ENCODE measurements at regions not wholly inside any gene's neighbourhood (a gene's known extent, or its start where the extent isn't known, plus 50 kb on each side); places are given as distances from the start of the nearest gene placed in this dataset.

DNA sequence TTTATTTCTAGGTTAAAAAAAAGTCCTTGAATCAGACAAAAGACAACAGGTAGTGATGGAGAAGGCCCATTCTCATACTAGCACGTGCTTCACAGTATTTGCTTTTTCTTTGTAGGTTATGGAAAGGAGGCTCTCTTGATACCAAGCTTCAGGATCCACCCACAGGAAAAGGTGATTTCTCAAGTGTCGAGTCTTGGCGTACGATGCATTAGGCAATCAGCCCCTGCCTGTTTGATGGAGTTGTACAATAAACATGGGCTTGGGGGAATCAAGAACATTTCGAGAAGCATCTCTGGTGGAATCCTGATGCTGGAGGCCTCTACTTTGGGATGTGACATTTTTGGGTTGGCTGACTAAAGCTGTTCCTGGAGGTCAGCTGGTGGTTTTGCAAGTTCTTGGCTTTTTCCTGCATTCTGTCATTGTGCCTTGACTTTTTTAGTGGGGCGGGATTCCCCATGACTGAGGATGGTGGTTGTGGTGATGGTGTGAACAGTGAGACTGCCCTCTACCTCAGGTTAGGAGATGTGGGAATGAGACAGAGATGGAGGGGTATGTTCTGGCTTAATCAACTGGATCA, 231.5 kb upstream of the SPRED2 start:
- BruUV-seq (replicated peaks), result no TSS peak
- CTCF ChIA-PET, result no interaction called here

GRCh38 chr2:65662654-65663432, 230.4 kb upstream of the SPRED2 start:
- POLR2A ChIA-PET (ENCODE audit: low non-redundant PET), result no interaction called here
- CTCF ChIA-PET, result no interaction called here
- Histone ChIP-seq H3K27ac (ENCODE audit: low read depth, low read length, poor library complexity, severe bottlenecking) (peak overlapping the region; percentile 94), H3K4me3 (ENCODE audit: low read depth, low read length, poor library complexity, severe bottlenecking) (peak overlapping the region; percentile 29), H3K4me1 (ENCODE audit: insufficient read depth, low read length, poor library complexity, severe bottlenecking) (peaks cover 59% of the 10 kb centered on the region), H3K36me3 (ENCODE audit: insufficient read depth, low read length, poor library complexity, severe bottlenecking) (no peaks in the 10 kb centered on the region), H3K9me3 (ENCODE audit: low read depth, low read length, poor library complexity, severe bottlenecking) (no peaks in the 10 kb centered on the region), H3K27me3 (replicated peaks; ENCODE audit: insufficient read depth, low read depth, low read length, poor library complexity) (no peaks in the 10 kb centered on the region)
- DNase-seq (ENCODE audit: low spot score), result peak; percentile 94
- TSS peak; percentile 92 for BruUV-seq (replicated peaks)
- intact Hi-C loops (cut with micrococcal nuclease; ENCODE audit: unreplicated experiment), result loop anchor here (2.0 kb wide), 1 partner anchor 84 kb away; no protein-coding TSS in a partner anchor
- TF ChIP-seq EZH2 (IDR thresholded peaks at IDR 0.05; ENCODE audit: borderline replicate concordance, low read depth, low read length, poor library complexity, severe bottlenecking), result no peak
- TF ChIP-seq, protein P1, sequence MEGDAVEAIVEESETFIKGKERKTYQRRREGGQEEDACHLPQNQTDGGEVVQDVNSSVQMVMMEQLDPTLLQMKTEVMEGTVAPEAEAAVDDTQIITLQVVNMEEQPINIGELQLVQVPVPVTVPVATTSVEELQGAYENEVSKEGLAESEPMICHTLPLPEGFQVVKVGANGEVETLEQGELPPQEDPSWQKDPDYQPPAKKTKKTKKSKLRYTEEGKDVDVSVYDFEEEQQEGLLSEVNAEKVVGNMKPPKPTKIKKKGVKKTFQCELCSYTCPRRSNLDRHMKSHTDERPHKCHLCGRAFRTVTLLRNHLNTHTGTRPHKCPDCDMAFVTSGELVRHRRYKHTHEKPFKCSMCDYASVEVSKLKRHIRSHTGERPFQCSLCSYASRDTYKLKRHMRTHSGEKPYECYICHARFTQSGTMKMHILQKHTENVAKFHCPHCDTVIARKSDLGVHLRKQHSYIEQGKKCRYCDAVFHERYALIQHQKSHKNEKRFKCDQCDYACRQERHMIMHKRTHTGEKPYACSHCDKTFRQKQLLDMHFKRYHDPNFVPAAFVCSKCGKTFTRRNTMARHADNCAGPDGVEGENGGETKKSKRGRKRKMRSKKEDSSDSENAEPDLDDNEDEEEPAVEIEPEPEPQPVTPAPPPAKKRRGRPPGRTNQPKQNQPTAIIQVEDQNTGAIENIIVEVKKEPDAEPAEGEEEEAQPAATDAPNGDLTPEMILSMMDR (conservative IDR thresholded peaks at IDR 0.05; ENCODE audit: low read depth, low read length), result no peak

More for the DNA sequence above, 231.5 kb upstream of the SPRED2 start:
- H3K4me3 ChIP-seq (ENCODE audit: low read depth, low read length, poor library complexity, severe bottlenecking), result no peak overlapping the region
- no peaks in the 10 kb centered on the region for H3K27me3 ChIP-seq (replicated peaks; ENCODE audit: insufficient read depth, low read depth, low read length, poor library complexity)
- DNase-seq (ENCODE audit: low spot score), result no peak
- H3K27ac ChIP-seq (ENCODE audit: low read depth, low read length, poor library complexity, severe bottlenecking), result peak overlapping the region; percentile 94
- H3K4me1 ChIP-seq (ENCODE audit: insufficient read depth, low read length, poor library complexity, severe bottlenecking), result peaks cover 55% of the 10 kb centered on the region
- POLR2A ChIA-PET (ENCODE audit: low non-redundant PET), result no interaction called here
- intact Hi-C loops (cut with micrococcal nuclease; ENCODE audit: unreplicated experiment), result loop anchor here (2.0 kb wide), 1 partner anchor 83 kb away; no protein-coding TSS in a partner anchor
- H3K9me3 ChIP-seq (ENCODE audit: low read depth, low read length, poor library complexity, severe bottlenecking), result peaks cover 7% of the 10 kb centered on the region
- H3K36me3 ChIP-seq (ENCODE audit: insufficient read depth, low read length, poor library complexity, severe bottlenecking), result no peaks in the 10 kb centered on the region
- no peak for TF ChIP-seq EZH2 (IDR thresholded peaks at IDR 0.05; ENCODE audit: borderline replicate concordance, low read depth, low read length, poor library complexity, severe bottlenecking)
- TF ChIP-seq, protein P1 (conservative IDR thresholded peaks at IDR 0.05; ENCODE audit: low read depth, low read length), result no peak

GRCh38 chr2:65661980-65662653, 229.7 kb upstream of the SPRED2 start:
- no TSS peak for BruUV-seq (replicated peaks)
- intact Hi-C loops (cut with micrococcal nuclease; ENCODE audit: unreplicated experiment), result loop anchor here (2.0 kb wide), 1 partner anchor 85 kb away; no protein-coding TSS in a partner anchor
- Histone ChIP-seq H3K4me3 (ENCODE audit: low read depth, low read length, poor library complexity, severe bottlenecking) (peak overlapping the region; percentile 29), H3K9me3 (ENCODE audit: low read depth, low read length, poor library complexity, severe bottlenecking) (no peaks in the 10 kb centered on the region), H3K27ac (ENCODE audit: low read depth, low read length, poor library complexity, severe bottlenecking) (peak overlapping the region; percentile 94), H3K36me3 (ENCODE audit: insufficient read depth, low read length, poor library complexity, severe bottlenecking) (no peaks in the 10 kb centered on the region), H3K4me1 (ENCODE audit: insufficient read depth, low read length, poor library complexity, severe bottlenecking) (peaks cover 59% of the 10 kb centered on the region), H3K27me3 (replicated peaks; ENCODE audit: insufficient read depth, low read depth, low read length, poor library complexity) (no peaks in the 10 kb centered on the region)
- ChIA-PET CTCF (no interaction called here), POLR2A (ENCODE audit: low non-redundant PET) (no interaction called here)
- DNase-seq (ENCODE audit: low spot score), result peak; percentile 97
- TF ChIP-seq, protein P1 (conservative IDR thresholded peaks at IDR 0.05; ENCODE audit: low read depth, low read length), result no peak
- no peak for TF ChIP-seq EZH2 (IDR thresholded peaks at IDR 0.05; ENCODE audit: borderline replicate concordance, low read depth, low read length, poor library complexity, severe bottlenecking)
